ENCODE measurements at regions not wholly inside any gene's neighbourhood (a gene's known extent, or its start where the extent isn't known, plus 50 kb on each side); places are given as distances from the start of the nearest gene placed in this dataset.

DNA sequence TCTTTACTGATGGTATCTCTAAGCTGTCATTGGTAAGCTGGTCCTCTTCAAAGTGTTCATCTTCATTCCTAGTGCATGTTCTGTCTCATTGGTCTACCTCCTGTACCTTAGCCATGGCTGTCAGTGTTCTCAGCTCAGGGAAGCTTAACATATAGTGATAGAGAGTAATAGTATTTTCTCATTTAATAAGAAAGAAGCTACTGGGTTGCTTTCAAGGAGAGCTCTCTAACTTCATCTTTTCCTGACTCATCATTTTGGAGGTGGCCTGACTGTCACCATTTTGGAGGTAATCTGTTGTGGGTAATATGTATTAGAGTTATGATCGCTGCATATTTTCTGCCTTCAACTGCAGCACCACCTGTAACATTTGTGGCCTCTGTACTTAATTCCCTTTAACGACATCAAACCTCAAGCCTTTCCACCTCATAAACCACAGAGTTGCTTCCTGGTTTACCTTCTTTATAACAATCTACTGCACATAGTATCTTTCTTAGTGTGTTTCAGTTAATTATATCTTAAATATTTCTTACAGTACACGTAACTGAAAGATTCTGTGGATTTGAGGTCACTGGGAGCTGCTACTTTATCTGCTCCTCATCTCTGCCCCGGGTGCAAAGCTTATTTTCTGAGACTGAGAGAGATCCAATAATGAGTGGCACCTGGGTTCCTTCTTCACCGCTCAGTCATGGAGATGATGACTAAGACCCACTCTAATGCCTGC lies 474.0 kb upstream of the TECRL start:
- Histone ChIP-seq H3K36me3 (ENCODE audit: control insufficient read depth, insufficient read depth, low read length) (no peaks in the 10 kb centered on the region), H3K9me3 (ENCODE audit: control insufficient read depth, insufficient read depth, low read depth, low read length) (no peaks in the 10 kb centered on the region), H3K4me1 (ENCODE audit: control insufficient read depth, insufficient read depth, low read length) (no peaks in the 10 kb centered on the region), H3K27me3 (ENCODE audit: control insufficient read depth, insufficient read depth, low read length) (no peaks in the 10 kb centered on the region), H3K4me3 (ENCODE audit: low read depth in 2 of 2, low read length in 2 of 2) (no peak overlapping the region), H3K27ac (ENCODE audit: low read length) (no peak overlapping the region)
- ChIA-PET CTCF (no interaction called here), POLR2A (no interaction called here)
- DNase-seq (ENCODE audit: low read depth, low spot score): no peak
- in situ Hi-C loops (cut with HindIII; ENCODE audit: low pct_unique_long_range_greater_than_20kb, low sequenced_read_pairs) (no loop called here), intact Hi-C loops (cut with micrococcal nuclease; ENCODE audit: unreplicated experiment) (no loop called here)
- no peak for TF ChIP-seq SIN3A (IDR thresholded peaks at IDR 0.05; ENCODE audit: borderline replicate concordance, insufficient read depth, low read depth, low read length)
- no peak for TF ChIP-seq TCF7L2 (IDR thresholded peaks at IDR 0.05; ENCODE audit: low read depth, low read length)
- TF ChIP-seq POLR2AphosphoS5 (IDR thresholded peaks at IDR 0.05; ENCODE audit: low read depth, low read length): no peak
- TF ChIP-seq CTCF (IDR thresholded peaks at IDR 0.05): no peak
- TF ChIP-seq, protein P1, sequence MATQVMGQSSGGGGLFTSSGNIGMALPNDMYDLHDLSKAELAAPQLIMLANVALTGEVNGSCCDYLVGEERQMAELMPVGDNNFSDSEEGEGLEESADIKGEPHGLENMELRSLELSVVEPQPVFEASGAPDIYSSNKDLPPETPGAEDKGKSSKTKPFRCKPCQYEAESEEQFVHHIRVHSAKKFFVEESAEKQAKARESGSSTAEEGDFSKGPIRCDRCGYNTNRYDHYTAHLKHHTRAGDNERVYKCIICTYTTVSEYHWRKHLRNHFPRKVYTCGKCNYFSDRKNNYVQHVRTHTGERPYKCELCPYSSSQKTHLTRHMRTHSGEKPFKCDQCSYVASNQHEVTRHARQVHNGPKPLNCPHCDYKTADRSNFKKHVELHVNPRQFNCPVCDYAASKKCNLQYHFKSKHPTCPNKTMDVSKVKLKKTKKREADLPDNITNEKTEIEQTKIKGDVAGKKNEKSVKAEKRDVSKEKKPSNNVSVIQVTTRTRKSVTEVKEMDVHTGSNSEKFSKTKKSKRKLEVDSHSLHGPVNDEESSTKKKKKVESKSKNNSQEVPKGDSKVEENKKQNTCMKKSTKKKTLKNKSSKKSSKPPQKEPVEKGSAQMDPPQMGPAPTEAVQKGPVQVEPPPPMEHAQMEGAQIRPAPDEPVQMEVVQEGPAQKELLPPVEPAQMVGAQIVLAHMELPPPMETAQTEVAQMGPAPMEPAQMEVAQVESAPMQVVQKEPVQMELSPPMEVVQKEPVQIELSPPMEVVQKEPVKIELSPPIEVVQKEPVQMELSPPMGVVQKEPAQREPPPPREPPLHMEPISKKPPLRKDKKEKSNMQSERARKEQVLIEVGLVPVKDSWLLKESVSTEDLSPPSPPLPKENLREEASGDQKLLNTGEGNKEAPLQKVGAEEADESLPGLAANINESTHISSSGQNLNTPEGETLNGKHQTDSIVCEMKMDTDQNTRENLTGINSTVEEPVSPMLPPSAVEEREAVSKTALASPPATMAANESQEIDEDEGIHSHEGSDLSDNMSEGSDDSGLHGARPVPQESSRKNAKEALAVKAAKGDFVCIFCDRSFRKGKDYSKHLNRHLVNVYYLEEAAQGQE (IDR thresholded peaks at IDR 0.05; ENCODE audit: insufficient read depth in 1 of 2, low read depth in 2 of 2, low read length in 1 of 2): no peak
- BruUV-seq (replicated peaks): no TSS peak
- ATAC-seq: no peak

DNA sequence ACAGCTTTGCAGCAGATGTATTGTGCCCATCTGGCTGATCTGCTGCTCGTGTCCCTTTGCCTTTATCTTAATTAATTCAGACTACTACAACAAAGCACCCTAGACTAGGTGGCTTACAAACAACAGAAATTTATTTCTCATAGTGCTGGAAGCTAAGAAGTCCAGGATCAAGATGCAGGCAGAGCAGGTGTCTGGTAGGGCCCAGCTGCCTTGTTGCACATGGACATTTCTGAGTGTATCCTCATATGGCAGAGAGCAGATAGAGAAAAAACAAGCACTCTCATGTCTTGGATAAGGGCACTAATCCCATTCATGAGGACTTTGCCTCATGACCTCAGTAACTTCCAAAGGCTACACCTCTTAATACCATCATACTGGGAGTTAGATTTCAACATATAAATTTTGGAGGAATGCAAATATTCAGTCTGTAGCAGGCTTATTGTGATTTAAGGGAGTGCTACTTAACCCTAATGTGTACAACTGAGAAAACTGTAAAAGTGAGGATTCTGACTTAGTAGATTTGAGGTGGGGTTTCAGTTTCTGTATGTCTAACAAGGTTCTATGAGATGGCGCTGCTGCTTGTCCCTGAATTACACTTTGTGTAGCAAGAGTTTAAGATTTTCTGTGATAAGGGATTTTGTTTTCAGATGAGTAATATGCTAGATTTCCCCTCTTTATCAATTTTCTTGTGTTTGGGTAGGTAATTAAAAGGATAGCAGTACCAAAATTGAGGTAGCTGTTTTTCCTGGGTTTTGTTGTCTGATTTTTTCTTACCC lies 473.2 kb upstream of the TECRL start:
- Histone ChIP-seq H3K4me1 (ENCODE audit: control insufficient read depth, insufficient read depth, low read length) (no peaks in the 10 kb centered on the region), H3K9me3 (ENCODE audit: control insufficient read depth, insufficient read depth, low read depth, low read length) (no peaks in the 10 kb centered on the region), H3K27me3 (ENCODE audit: control insufficient read depth, insufficient read depth, low read length) (no peaks in the 10 kb centered on the region), H3K4me3 (ENCODE audit: low read depth in 2 of 2, low read length in 2 of 2) (no peak overlapping the region), H3K36me3 (ENCODE audit: control insufficient read depth, insufficient read depth, low read length) (no peaks in the 10 kb centered on the region), H3K27ac (ENCODE audit: low read length) (no peak overlapping the region)
- intact Hi-C loops (cut with micrococcal nuclease; ENCODE audit: unreplicated experiment) (no loop called here), in situ Hi-C loops (cut with HindIII; ENCODE audit: low pct_unique_long_range_greater_than_20kb, low sequenced_read_pairs) (no loop called here)
- POLR2A ChIA-PET: no interaction called here
- ATAC-seq (no peak), DNase-seq (ENCODE audit: low read depth, low spot score) (no peak)
- BruUV-seq (replicated peaks): no TSS peak
- TF ChIP-seq, protein P1 (IDR thresholded peaks at IDR 0.05; ENCODE audit: insufficient read depth in 1 of 2, low read depth in 2 of 2, low read length in 1 of 2): no peak
- TF ChIP-seq CTCF (IDR thresholded peaks at IDR 0.05): no peak
- no peak for TF ChIP-seq TCF7L2 (IDR thresholded peaks at IDR 0.05; ENCODE audit: low read depth, low read length)
- no peak for TF ChIP-seq SIN3A (IDR thresholded peaks at IDR 0.05; ENCODE audit: borderline replicate concordance, insufficient read depth, low read depth, low read length)
- TF ChIP-seq POLR2AphosphoS5 (IDR thresholded peaks at IDR 0.05; ENCODE audit: low read depth, low read length): no peak
- CTCF ChIA-PET: no interaction called here

Data from Panc1 (cell line).